ENCODE measurements at regions not wholly inside any gene's neighbourhood (a gene's known extent, or its start where the extent isn't known, plus 50 kb on each side); places are given as distances from the start of the nearest gene placed in this dataset.

DNA sequence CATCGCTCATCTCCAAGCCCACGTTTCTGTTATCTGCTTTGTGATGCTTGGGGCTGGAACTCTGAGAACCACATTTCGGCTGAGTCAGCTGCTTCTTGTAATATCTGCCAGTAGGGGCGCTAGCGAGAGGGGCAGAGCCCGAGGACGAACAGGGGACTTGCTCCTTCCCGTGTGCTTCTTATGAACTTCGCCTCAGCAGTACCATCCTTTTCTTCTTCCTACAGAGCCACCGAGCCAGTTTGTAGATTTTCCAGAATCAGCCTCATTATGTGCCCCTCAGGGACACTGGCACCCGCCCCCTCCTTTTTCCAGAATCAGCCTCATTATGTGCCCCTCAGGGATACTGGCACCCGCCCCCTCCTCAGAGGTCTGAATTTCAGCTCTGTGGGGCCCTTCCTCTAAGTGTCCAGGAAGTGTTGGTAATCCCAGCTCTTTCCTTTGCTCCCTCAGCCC is 441.7 kb upstream of the RASGEF1B start:
- Histone ChIP-seq H3K27ac (ENCODE audit: low read length) (no peak overlapping the region), H4K20me1 (ENCODE audit: insufficient read depth) (no peaks in the 10 kb centered on the region), H3K27me3 (ENCODE audit: insufficient read depth, low read depth, low read length) (no peaks in the 10 kb centered on the region), H2AFZ (ENCODE audit: low read depth, low read length) (no peak overlapping the region), H3F3A (ENCODE audit: insufficient read depth, low read length, poor library complexity, severe bottlenecking) (no peaks in the 10 kb centered on the region), H3K4me2 (ENCODE audit: low read length) (no peak overlapping the region), H3K79me2 (replicated peaks; ENCODE audit: insufficient read depth, low read length) (no peaks in the 10 kb centered on the region), H3K9ac (ENCODE audit: low read length) (no peak overlapping the region), H3K4me3 (ENCODE audit: low read length) (no peak overlapping the region), H3K36me3 (ENCODE audit: insufficient read depth, low read length) (no peaks in the 10 kb centered on the region), H3K9me2 (ENCODE audit: insufficient read depth, low read length) (no peaks in the 10 kb centered on the region), H3K9me3 (ENCODE audit: low read length) (no peaks in the 10 kb centered on the region)
- TF ChIP-seq MXI1 (conservative IDR thresholded peaks at IDR 0.05; ENCODE audit: poor library complexity, severe bottlenecking) (no peak), POLR2AphosphoS5 (IDR thresholded peaks at IDR 0.05) (no peak), RAD21 (conservative IDR thresholded peaks at IDR 0.05) (no peak)
- TF ChIP-seq, protein P1, sequence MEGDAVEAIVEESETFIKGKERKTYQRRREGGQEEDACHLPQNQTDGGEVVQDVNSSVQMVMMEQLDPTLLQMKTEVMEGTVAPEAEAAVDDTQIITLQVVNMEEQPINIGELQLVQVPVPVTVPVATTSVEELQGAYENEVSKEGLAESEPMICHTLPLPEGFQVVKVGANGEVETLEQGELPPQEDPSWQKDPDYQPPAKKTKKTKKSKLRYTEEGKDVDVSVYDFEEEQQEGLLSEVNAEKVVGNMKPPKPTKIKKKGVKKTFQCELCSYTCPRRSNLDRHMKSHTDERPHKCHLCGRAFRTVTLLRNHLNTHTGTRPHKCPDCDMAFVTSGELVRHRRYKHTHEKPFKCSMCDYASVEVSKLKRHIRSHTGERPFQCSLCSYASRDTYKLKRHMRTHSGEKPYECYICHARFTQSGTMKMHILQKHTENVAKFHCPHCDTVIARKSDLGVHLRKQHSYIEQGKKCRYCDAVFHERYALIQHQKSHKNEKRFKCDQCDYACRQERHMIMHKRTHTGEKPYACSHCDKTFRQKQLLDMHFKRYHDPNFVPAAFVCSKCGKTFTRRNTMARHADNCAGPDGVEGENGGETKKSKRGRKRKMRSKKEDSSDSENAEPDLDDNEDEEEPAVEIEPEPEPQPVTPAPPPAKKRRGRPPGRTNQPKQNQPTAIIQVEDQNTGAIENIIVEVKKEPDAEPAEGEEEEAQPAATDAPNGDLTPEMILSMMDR (IDR thresholded peaks at IDR 0.05; ENCODE audit: poor library complexity, severe bottlenecking), result peak; percentile 23
- TF ChIP-seq, protein P2, sequence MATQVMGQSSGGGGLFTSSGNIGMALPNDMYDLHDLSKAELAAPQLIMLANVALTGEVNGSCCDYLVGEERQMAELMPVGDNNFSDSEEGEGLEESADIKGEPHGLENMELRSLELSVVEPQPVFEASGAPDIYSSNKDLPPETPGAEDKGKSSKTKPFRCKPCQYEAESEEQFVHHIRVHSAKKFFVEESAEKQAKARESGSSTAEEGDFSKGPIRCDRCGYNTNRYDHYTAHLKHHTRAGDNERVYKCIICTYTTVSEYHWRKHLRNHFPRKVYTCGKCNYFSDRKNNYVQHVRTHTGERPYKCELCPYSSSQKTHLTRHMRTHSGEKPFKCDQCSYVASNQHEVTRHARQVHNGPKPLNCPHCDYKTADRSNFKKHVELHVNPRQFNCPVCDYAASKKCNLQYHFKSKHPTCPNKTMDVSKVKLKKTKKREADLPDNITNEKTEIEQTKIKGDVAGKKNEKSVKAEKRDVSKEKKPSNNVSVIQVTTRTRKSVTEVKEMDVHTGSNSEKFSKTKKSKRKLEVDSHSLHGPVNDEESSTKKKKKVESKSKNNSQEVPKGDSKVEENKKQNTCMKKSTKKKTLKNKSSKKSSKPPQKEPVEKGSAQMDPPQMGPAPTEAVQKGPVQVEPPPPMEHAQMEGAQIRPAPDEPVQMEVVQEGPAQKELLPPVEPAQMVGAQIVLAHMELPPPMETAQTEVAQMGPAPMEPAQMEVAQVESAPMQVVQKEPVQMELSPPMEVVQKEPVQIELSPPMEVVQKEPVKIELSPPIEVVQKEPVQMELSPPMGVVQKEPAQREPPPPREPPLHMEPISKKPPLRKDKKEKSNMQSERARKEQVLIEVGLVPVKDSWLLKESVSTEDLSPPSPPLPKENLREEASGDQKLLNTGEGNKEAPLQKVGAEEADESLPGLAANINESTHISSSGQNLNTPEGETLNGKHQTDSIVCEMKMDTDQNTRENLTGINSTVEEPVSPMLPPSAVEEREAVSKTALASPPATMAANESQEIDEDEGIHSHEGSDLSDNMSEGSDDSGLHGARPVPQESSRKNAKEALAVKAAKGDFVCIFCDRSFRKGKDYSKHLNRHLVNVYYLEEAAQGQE (IDR thresholded peaks at IDR 0.05; ENCODE audit: borderline replicate concordance), result no peak

DNA sequence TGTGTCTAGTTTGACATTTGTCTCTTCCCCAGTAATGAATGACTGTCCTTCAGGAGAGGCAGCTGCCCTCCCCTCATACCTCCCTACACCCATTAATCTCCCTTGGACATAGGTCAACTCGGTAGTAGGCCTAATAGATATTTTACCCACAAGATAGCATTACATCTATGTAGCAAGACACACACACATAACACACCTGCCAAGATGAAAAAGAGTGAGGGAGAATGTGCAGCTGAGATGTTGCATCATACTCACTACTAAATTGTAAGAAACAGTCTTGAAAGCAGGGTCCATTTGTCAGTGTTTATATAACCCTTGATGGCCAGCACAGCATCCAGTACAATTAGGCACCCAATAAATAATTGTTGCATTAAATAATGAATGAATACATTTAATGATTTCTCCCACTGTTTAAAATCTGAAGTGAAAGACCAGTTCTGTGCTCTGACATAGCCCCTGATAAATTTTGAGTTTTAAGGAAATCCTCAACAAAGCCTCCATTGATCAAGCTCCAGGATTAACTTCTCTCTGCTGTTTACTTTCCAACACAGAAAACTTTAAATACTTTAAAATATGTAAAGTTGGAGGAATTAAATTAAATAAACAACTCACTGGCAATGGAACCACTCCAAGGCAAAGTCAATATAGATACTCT is 440.8 kb upstream of the RASGEF1B start:
- Histone ChIP-seq H3K4me2 (ENCODE audit: low read length) (no peak overlapping the region), H4K20me1 (ENCODE audit: insufficient read depth) (no peaks in the 10 kb centered on the region), H3F3A (ENCODE audit: insufficient read depth, low read length, poor library complexity, severe bottlenecking) (no peaks in the 10 kb centered on the region), H3K9me3 (ENCODE audit: low read length) (no peaks in the 10 kb centered on the region), H3K79me2 (replicated peaks; ENCODE audit: insufficient read depth, low read length) (no peaks in the 10 kb centered on the region), H3K36me3 (ENCODE audit: insufficient read depth, low read length) (no peaks in the 10 kb centered on the region), H3K9ac (ENCODE audit: low read length) (no peak overlapping the region), H3K4me3 (ENCODE audit: low read length) (no peak overlapping the region), H3K27ac (ENCODE audit: low read length) (no peak overlapping the region), H3K9me2 (ENCODE audit: insufficient read depth, low read length) (no peaks in the 10 kb centered on the region), H2AFZ (ENCODE audit: low read depth, low read length) (no peak overlapping the region), H3K27me3 (ENCODE audit: insufficient read depth, low read depth, low read length) (no peaks in the 10 kb centered on the region)
- no peak for TF ChIP-seq EP300 (conservative IDR thresholded peaks at IDR 0.05; ENCODE audit: poor library complexity, severe bottlenecking)
- no peak for TF ChIP-seq RAD21 (conservative IDR thresholded peaks at IDR 0.05)
- no peak for TF ChIP-seq SMC3 (conservative IDR thresholded peaks at IDR 0.05; ENCODE audit: poor library complexity)
- TF ChIP-seq POLR2AphosphoS5 (IDR thresholded peaks at IDR 0.05), result no peak
- TF ChIP-seq, protein P1 (IDR thresholded peaks at IDR 0.05; ENCODE audit: poor library complexity, severe bottlenecking), result no peak
- no peak for TF ChIP-seq EZH2 (IDR thresholded peaks at IDR 0.05; ENCODE audit: borderline replicate concordance, insufficient read depth, low read length, poor library complexity, severe bottlenecking)
- no peak for TF ChIP-seq TAF1 (IDR thresholded peaks at IDR 0.05; ENCODE audit: low read depth)
- TF ChIP-seq MXI1 (conservative IDR thresholded peaks at IDR 0.05; ENCODE audit: poor library complexity, severe bottlenecking), result no peak
- TF ChIP-seq, protein P2 (IDR thresholded peaks at IDR 0.05; ENCODE audit: borderline replicate concordance), result no peak
